Muscle layer of duodenum (tissue), 2 donors: ENCODE measurements at regions not wholly inside any gene's neighbourhood (a gene's known extent, or its start where the extent isn't known, plus 50 kb on each side); places are given as distances from the start of the nearest gene placed in this dataset.
"Not testable (repeated sequence)": the region's sequence is repeated elsewhere in the genome, so short reads cannot be mapped to it uniquely, and the experiment has no call there.

Experiments
- H3K27ac ChIP-seq: one replicate; pipeline ENCODE4 v1.7.0; 2013; ENCODE audit warnings: mild to moderate bottlenecking, low read length
- H3K27me3 ChIP-seq: one replicate; pipeline ENCODE4 v1.7.0; 2013; ENCODE audit warnings: low read depth, mild to moderate bottlenecking, control low read depth, low read length
- H3K36me3 ChIP-seq, 2 donors: one replicate each; pipeline ENCODE4 v1.7.0; 2013; ENCODE audit warnings: low read length in 2 of 2, control low read depth in 1 of 2, mild to moderate bottlenecking in 1 of 2; ENCODE audit not compliant: insufficient read depth in 2 of 2, control insufficient read depth in 1 of 2
- H3K4me1 ChIP-seq, 2 donors: one replicate each; pipeline ENCODE4 v1.7.0; 2013; ENCODE audit warnings: low read length in 2 of 2, mild to moderate bottlenecking in 2 of 2, control low read depth in 1 of 2, moderate library complexity in 1 of 2; ENCODE audit not compliant: insufficient read depth in 2 of 2, control insufficient read depth in 1 of 2
- H3K4me3 ChIP-seq, 2 donors: one replicate each; pipeline ENCODE4 v1.7.0; 2013; ENCODE audit warnings: low read length in 2 of 2, low read depth in 1 of 2, mild to moderate bottlenecking in 1 of 2
- H3K9me3 ChIP-seq, 2 donors: one replicate each; pipeline ENCODE4 v1.7.0; 2013; ENCODE audit warnings: low read length in 2 of 2, control low read depth in 1 of 2, mild to moderate bottlenecking in 1 of 2; ENCODE audit not compliant: control insufficient read depth in 1 of 2
- donor health status: healthy.

GRCh38 chr15:38130740-38131498 lies 121.7 kb upstream of the SPRED1 start:
- no peaks in the 10 kb centered on the region for H3K27me3 ChIP-seq
- H3K36me3 ChIP-seq = no peaks in the 10 kb centered on the region
- H3K4me1 ChIP-seq = peaks cover 4 to 7% of the 10 kb centered on the region in 2 donors
- no peaks in the 10 kb centered on the region for H3K9me3 ChIP-seq
- H3K4me3 ChIP-seq = peak overlapping the region in 1 of 2 donors; percentile 39
- peak overlapping the region; percentile 84 for H3K27ac ChIP-seq

GRCh38 chr15:38134252-38134651 lies 118.4 kb upstream of the SPRED1 start:
- Histone ChIP-seq H3K9me3 (no peaks in the 10 kb centered on the region), H3K27me3 (no peaks in the 10 kb centered on the region), H3K27ac (no peak overlapping the region), H3K4me1 (peaks cover 0 to 4% of the 10 kb centered on the region in 2 donors), H3K4me3 (no peak overlapping the region), H3K36me3 (no peaks in the 10 kb centered on the region)

- H3K27ac ChIP-seq, H3K27me3 ChIP-seq, H3K4me3 ChIP-seq, H3K9me3 ChIP-seq, H3K36me3 ChIP-seq, H3K4me1 ChIP-seq: not testable (repeated sequence)
Measured at GRCh38 chr15:38142195-38142594, 110.4 kb upstream of the SPRED1 start.

- H3K4me3 ChIP-seq = no peak overlapping the region
- H3K4me1 ChIP-seq = no peaks in the 10 kb centered on the region
- H3K27ac ChIP-seq = no peak overlapping the region
- no peaks in the 10 kb centered on the region for H3K27me3 ChIP-seq
- no peaks in the 10 kb centered on the region for H3K36me3 ChIP-seq
- peaks cover 0 to under 1% of the 10 kb centered on the region in 2 donors for H3K9me3 ChIP-seq
Measured at GRCh38 chr15:38144921-38145320, 107.7 kb upstream of the SPRED1 start.

GRCh38 chr15:38145651-38146111 lies 107.0 kb upstream of the SPRED1 start:
- Histone ChIP-seq H3K9me3 (peaks cover 4 to 8% of the 10 kb centered on the region in 2 donors), H3K36me3 (no peaks in the 10 kb centered on the region), H3K4me3 (no peak overlapping the region), H3K27me3 (no peaks in the 10 kb centered on the region), H3K4me1 (no peaks in the 10 kb centered on the region), H3K27ac (no peak overlapping the region)

- no peak overlapping the region for H3K4me3 ChIP-seq
- no peaks in the 10 kb centered on the region for H3K36me3 ChIP-seq
- H3K27ac ChIP-seq = no peak overlapping the region
- no peaks in the 10 kb centered on the region for H3K4me1 ChIP-seq
- no peaks in the 10 kb centered on the region for H3K27me3 ChIP-seq
- H3K9me3 ChIP-seq = peaks cover 8 to 9% of the 10 kb centered on the region in 2 donors
Measured at GRCh38 chr15:38147246-38147645, 105.4 kb upstream of the SPRED1 start.

GRCh38 chr15:38148471-38148870 lies 104.2 kb upstream of the SPRED1 start:
- Histone ChIP-seq H3K27me3 (no peaks in the 10 kb centered on the region), H3K36me3 (no peaks in the 10 kb centered on the region), H3K9me3 (peaks cover 8 to 9% of the 10 kb centered on the region in 2 donors), H3K27ac (no peak overlapping the region), H3K4me3 (no peak overlapping the region), H3K4me1 (no peaks in the 10 kb centered on the region)

- Histone ChIP-seq H3K36me3 (no peaks in the 10 kb centered on the region), H3K27me3 (no peaks in the 10 kb centered on the region), H3K27ac (no peak overlapping the region), H3K4me3 (no peak overlapping the region), H3K4me1 (no peaks in the 10 kb centered on the region), H3K9me3 (peaks cover 8 to 9% of the 10 kb centered on the region in 2 donors)
Measured at GRCh38 chr15:38149315-38149714, 103.3 kb upstream of the SPRED1 start.

- Histone ChIP-seq H3K4me3 (peak overlapping the region in 1 of 2 donors; percentile 7), H3K9me3 (peaks cover 8 to 9% of the 10 kb centered on the region in 2 donors), H3K27ac (no peak overlapping the region), H3K27me3 (no peaks in the 10 kb centered on the region), H3K4me1 (no peaks in the 10 kb centered on the region), H3K36me3 (no peaks in the 10 kb centered on the region)
Measured at GRCh38 chr15:38150148-38150547, 102.5 kb upstream of the SPRED1 start.

- no peaks in the 10 kb centered on the region for H3K4me1 ChIP-seq
- peaks cover 8 to 9% of the 10 kb centered on the region in 2 donors for H3K9me3 ChIP-seq
- H3K27ac ChIP-seq = no peak overlapping the region
- H3K4me3 ChIP-seq = no peak overlapping the region
- H3K27me3 ChIP-seq = no peaks in the 10 kb centered on the region
- no peaks in the 10 kb centered on the region for H3K36me3 ChIP-seq
Measured at GRCh38 chr15:38150794-38151193, 101.8 kb upstream of the SPRED1 start.

GRCh38 chr15:38153781-38154180 lies 98.9 kb upstream of the SPRED1 start:
- H3K4me3 ChIP-seq = no peak overlapping the region
- H3K27ac ChIP-seq = no peak overlapping the region
- peaks cover 9 to 15% of the 10 kb centered on the region in 2 donors for H3K9me3 ChIP-seq
- no peaks in the 10 kb centered on the region for H3K36me3 ChIP-seq
- no peaks in the 10 kb centered on the region for H3K4me1 ChIP-seq
- H3K27me3 ChIP-seq = no peaks in the 10 kb centered on the region

GRCh38 chr15:38154255-38154654 lies 98.4 kb upstream of the SPRED1 start:
- H3K4me1 ChIP-seq = no peaks in the 10 kb centered on the region
- no peak overlapping the region for H3K4me3 ChIP-seq
- peaks cover 9 to 15% of the 10 kb centered on the region in 2 donors for H3K9me3 ChIP-seq
- H3K27ac ChIP-seq = no peak overlapping the region
- H3K27me3 ChIP-seq = no peaks in the 10 kb centered on the region
- no peaks in the 10 kb centered on the region for H3K36me3 ChIP-seq
